ENCODE measurements at regions not wholly inside any gene's neighbourhood (a gene's known extent, or its start where the extent isn't known, plus 50 kb on each side); places are given as distances from the start of the nearest gene placed in this dataset.

- no peak for TF ChIP-seq CTCF (IDR thresholded peaks at IDR 0.05)
- no peak for TF ChIP-seq POLR2A (IDR thresholded peaks at IDR 0.05)
Observed at GRCh38 chr16:72394526-72394925, 222.6 kb upstream of the PMFBP1 start.

All from right lobe of liver (tissue), 4 donors.